Natural killer cell (primary cell): ENCODE measurements at regions not wholly inside any gene's neighbourhood (a gene's known extent, or its start where the extent isn't known, plus 50 kb on each side); places are given as distances from the start of the nearest gene placed in this dataset.

Experiments
- ATAC-seq, 3 donors: fragments of 150-1000 bp in 2 of 3; fragments of 200-7000 bp in 1 of 3; cut with Tn5 transposase; 1 replicate in 1 of 3; 2 replicates in 2 of 3; pipeline ENCODE4 v1.10.0; 2021; ENCODE audit warnings: mild to moderate bottlenecking in 2 of 3, moderate library complexity in 2 of 3
- DNase-seq, 2 donors: peaks; one replicate each; pipeline versions ENCODE4 v3.0.0 to v3.0.0-alpha.2; 2013 to 2021; ENCODE audit warnings: mixed read lengths in 1 of 2
- H3K27ac ChIP-seq: one replicate; pipeline ENCODE4 v1.5.1; 2013; ENCODE audit warnings: mild to moderate bottlenecking, low read length
- H3K27me3 ChIP-seq: one replicate; pipeline ENCODE4 v1.6.1; 2013; ENCODE audit warnings: low read length; ENCODE audit not compliant: control insufficient read depth, insufficient read depth
- H3K36me3 ChIP-seq: one replicate; pipeline ENCODE4 v1.6.1; 2013; ENCODE audit warnings: low read length; ENCODE audit not compliant: control insufficient read depth, insufficient read depth
- H3K4me1 ChIP-seq: one replicate; pipeline ENCODE4 v1.6.1; 2013; ENCODE audit warnings: low read length; ENCODE audit not compliant: control insufficient read depth, insufficient read depth
- H3K4me3 ChIP-seq: one replicate; pipeline ENCODE4 v1.5.1; 2013; ENCODE audit warnings: low read length
- H3K9me3 ChIP-seq: one replicate; pipeline ENCODE4 v1.6.1; 2013; ENCODE audit warnings: low read length; ENCODE audit not compliant: control insufficient read depth, insufficient read depth
- H3K27ac Mint-ChIP-seq, 2 donors: one replicate each; pipeline ENCODE4 v1.8.0; 2022; ENCODE audit warnings: mild to moderate bottlenecking in 2 of 2, mixed read lengths in 2 of 2, moderate library complexity in 1 of 2
- H3K27me3 Mint-ChIP-seq, 2 donors: one replicate each; pipeline ENCODE4 v1.8.0; 2022; ENCODE audit warnings: low read depth in 2 of 2, mixed read lengths in 2 of 2
- H3K36me3 Mint-ChIP-seq: one replicate; pipeline ENCODE4 v1.8.0; 2022; ENCODE audit warnings: mixed read lengths
- H3K4me1 Mint-ChIP-seq, 2 donors: one replicate each; pipeline ENCODE4 v1.8.0; 2022; ENCODE audit warnings: mixed read lengths in 2 of 2
- H3K4me3 Mint-ChIP-seq: one replicate; pipeline ENCODE4 v1.8.0; 2022; ENCODE audit warnings: mild to moderate bottlenecking, moderate library complexity, mixed read lengths
- H3K9me3 Mint-ChIP-seq, 2 donors: one replicate each; pipeline ENCODE4 v1.8.0; 2022; ENCODE audit warnings: mixed read lengths in 2 of 2
- WGBS: methylation state at CpG from one replicate; pipeline ENCODE4 v1.1.7; 2013; ENCODE audit warnings: missing lambda C conversion rate; ENCODE audit not compliant: insufficient coverage; 5-methylcytosine and 5-hydroxymethylcytosine counted together
- intact Hi-C: fragments of 100-400 bp; cut with micrococcal nuclease; formaldehyde crosslinking; loops from one replicate; pipeline ENCODE4 v1.14.2; 2022
- TF ChIP-seq, protein P1 (sequence below): fragments of 200-600 bp; IDR thresholded peaks from one replicate; pipeline ENCODE4 v1.8.0; 2022; ENCODE audit warnings: antibody characterized with exemption

DNA sequence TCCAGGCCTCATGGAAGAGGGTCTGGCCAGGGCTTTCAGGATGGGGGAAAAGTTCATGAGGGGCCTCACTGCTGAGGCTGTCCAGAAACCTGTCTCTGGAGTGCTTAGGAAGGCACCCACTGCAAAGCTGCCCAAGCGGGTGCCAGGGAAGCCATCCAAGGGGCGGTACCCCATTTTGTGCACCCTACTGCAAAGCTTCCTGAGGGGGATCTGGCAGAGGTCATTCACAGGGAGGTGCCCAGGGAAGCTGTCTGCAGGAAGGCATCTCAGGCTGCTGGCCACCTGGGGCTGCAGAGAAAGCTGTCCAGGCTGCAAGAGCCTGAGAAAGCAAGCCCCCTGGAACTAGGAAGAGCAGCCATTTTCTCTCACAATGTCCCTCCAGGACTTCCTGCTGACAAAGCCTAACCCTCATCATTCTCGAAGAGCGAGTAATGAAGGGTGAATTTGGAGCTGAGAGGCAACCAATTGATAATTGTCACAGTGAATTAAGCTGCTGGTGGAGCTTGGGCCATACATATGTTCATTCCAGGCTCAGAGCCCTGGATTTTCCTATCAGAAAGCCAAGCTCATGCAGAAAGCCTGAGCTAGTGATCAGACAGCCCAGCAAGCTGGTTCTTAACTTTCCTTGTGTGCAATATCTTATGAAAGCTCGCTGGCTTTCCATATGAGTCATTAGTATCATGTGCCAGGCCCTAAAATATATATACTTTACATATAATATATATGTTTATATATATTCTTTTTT, 62.2 kb upstream of the SLC22A16 start:
- no peaks in the 10 kb centered on the region for H3K36me3 Mint-ChIP-seq
- H3K9me3 Mint-ChIP-seq, result peaks cover 0 to 3% of the 10 kb centered on the region in 2 donors
- WGBS, result 97% methylated on average over 4 of the region's 5 CpGs
- intact Hi-C loops, result no loop called here
- no peak overlapping the region for H3K4me3 ChIP-seq
- TF ChIP-seq, protein P1, sequence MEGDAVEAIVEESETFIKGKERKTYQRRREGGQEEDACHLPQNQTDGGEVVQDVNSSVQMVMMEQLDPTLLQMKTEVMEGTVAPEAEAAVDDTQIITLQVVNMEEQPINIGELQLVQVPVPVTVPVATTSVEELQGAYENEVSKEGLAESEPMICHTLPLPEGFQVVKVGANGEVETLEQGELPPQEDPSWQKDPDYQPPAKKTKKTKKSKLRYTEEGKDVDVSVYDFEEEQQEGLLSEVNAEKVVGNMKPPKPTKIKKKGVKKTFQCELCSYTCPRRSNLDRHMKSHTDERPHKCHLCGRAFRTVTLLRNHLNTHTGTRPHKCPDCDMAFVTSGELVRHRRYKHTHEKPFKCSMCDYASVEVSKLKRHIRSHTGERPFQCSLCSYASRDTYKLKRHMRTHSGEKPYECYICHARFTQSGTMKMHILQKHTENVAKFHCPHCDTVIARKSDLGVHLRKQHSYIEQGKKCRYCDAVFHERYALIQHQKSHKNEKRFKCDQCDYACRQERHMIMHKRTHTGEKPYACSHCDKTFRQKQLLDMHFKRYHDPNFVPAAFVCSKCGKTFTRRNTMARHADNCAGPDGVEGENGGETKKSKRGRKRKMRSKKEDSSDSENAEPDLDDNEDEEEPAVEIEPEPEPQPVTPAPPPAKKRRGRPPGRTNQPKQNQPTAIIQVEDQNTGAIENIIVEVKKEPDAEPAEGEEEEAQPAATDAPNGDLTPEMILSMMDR, result no peak
- DNase-seq, result no peak
- H3K27ac Mint-ChIP-seq, result no peak overlapping the region
- peaks cover 4 to 41% of the 10 kb centered on the region in 2 donors for H3K27me3 Mint-ChIP-seq
- no peak for ATAC-seq
- no peaks in the 10 kb centered on the region for H3K4me1 ChIP-seq
- no peak overlapping the region for H3K4me3 Mint-ChIP-seq
- H3K27me3 ChIP-seq, result no peaks in the 10 kb centered on the region
- no peaks in the 10 kb centered on the region for H3K9me3 ChIP-seq
- H3K36me3 ChIP-seq, result no peaks in the 10 kb centered on the region
- H3K27ac ChIP-seq, result no peak overlapping the region
- H3K4me1 Mint-ChIP-seq, result peaks cover 0 to 4% of the 10 kb centered on the region in 2 donors

DNA sequence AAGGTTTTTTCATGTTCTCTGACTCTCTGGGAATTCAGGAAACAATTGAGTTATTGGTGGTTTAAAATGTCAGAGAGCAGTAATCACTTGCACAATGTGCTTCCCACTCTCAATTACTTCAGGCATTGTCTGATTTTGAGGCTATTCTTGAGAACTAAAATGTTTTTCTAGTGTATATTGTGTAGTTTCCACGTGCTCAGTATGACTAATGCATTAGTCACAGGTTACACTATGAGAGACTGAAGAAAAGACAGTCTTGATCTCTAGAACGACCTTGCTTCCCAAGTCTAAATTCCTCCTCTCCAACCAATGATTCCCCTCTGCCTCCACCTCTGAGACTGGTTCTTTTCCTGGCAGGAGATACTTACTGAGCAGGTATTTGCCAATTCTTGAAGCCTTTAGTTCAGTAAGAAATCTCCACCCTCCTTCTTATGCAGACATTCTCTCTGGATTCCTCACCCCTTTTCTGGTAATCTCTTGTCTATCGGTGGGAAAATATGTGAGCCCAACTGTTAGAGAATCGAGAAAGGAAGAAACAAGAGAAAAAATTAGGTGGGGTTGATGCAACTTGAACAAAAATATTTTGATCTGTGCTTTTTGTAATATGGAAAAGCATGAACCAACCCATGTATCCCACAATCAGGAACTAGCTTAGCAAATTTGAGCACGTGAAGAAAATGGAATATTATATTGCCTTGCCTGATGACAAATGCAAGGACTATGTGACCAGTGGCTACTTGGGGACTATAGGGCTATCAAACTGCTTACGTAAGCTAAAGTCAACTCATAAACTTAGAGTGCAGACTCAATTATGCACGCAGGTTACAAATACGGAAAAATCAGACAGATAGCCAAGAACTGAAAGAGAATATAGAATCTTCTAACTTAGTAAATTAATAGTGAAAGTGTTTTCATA, 61.1 kb upstream of the SLC22A16 start:
- intact Hi-C loops, result no loop called here
- no peak overlapping the region for H3K4me3 ChIP-seq
- H3K9me3 Mint-ChIP-seq, result peaks cover 0 to 3% of the 10 kb centered on the region in 2 donors

DNA sequence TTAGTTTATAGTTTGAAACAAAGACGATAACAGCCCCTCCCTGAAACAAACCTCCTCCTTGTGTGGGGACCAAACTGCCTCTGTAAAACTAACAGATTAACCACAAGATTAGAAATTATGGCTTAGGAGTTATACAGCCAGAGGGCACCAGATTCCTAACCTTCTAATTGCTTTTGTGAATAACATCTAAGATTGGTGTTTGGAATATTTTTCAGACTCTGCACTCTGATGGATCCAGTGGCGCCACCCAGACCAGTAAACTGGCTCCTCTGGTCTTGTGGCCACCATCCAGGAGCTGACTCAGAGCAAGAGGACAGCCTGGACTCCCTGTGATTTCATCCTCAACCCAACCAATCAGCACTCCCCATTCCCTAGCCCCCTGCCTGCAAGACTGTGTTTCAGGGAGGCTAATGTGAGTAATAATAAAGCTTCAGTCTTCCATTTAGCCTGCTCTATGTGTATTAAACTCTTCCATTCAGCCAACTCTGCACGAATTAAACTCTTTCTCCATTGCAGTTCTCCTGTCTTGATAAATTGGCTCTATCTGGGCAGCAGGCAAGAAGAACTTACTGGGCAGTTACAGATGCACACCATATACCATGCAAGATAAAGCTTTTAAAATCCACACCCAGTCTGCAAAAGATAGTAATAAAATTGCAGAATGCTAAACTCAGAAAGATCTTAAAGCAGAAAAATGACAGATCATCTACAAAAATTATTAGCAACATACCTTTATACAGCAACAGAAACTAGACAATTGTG, 58.5 kb upstream of the SLC22A16 start:
- Histone ChIP-seq H3K27me3 (no peaks in the 10 kb centered on the region), H3K4me1 (no peaks in the 10 kb centered on the region), H3K9me3 (no peaks in the 10 kb centered on the region), H3K4me3 (no peak overlapping the region), H3K36me3 (no peaks in the 10 kb centered on the region), H3K27ac (no peak overlapping the region)
- no peaks in the 10 kb centered on the region for H3K36me3 Mint-ChIP-seq
- 98% methylated on average over 2 of the region's 3 CpGs for WGBS
- no peak for DNase-seq
- H3K27me3 Mint-ChIP-seq, result peaks cover 4 to 41% of the 10 kb centered on the region in 2 donors
- peaks cover 0 to 3% of the 10 kb centered on the region in 2 donors for H3K9me3 Mint-ChIP-seq
- TF ChIP-seq, protein P1, result no peak
- H3K27ac Mint-ChIP-seq, result no peak overlapping the region
- no peak for ATAC-seq
- no peaks in the 10 kb centered on the region for H3K4me1 Mint-ChIP-seq
- H3K4me3 Mint-ChIP-seq, result no peak overlapping the region
- intact Hi-C loops, result no loop called here

More for the DNA sequence above, 61.1 kb upstream of the SLC22A16 start:
- H3K36me3 ChIP-seq, result no peaks in the 10 kb centered on the region
- ATAC-seq, result no peak
- no peaks in the 10 kb centered on the region for H3K27me3 ChIP-seq
- H3K27ac ChIP-seq, result no peak overlapping the region
- no peaks in the 10 kb centered on the region for H3K4me1 Mint-ChIP-seq
- DNase-seq, result no peak
- H3K4me1 ChIP-seq, result no peaks in the 10 kb centered on the region
- 55% methylated on average over 8 of the region's 8 CpGs for WGBS
- H3K9me3 ChIP-seq, result no peaks in the 10 kb centered on the region
- TF ChIP-seq, protein P1, result no peak
- H3K27ac Mint-ChIP-seq, result no peak overlapping the region
- no peak overlapping the region for H3K4me3 Mint-ChIP-seq
- peaks cover 4 to 41% of the 10 kb centered on the region in 2 donors for H3K27me3 Mint-ChIP-seq
- no peaks in the 10 kb centered on the region for H3K36me3 Mint-ChIP-seq
